ENCODE measurements at regions not wholly inside any gene's neighbourhood (a gene's known extent, or its start where the extent isn't known, plus 50 kb on each side); places are given as distances from the start of the nearest gene placed in this dataset.
"Not testable (repeated sequence)": the region's sequence is repeated elsewhere in the genome, so short reads cannot be mapped to it uniquely, and the experiment has no call there.

GRCh38 chrX:85772391-85772790, 275.0 kb downstream of the CHM start:
- not testable (repeated sequence) for H3K79me2 ChIP-seq (ENCODE audit: control insufficient read depth, insufficient read depth, low read length)

GRCh38 chrX:85765651-85766050, 281.7 kb downstream of the CHM start:
- H3K36me3 ChIP-seq (ENCODE audit: control insufficient read depth, insufficient read depth, low read length) = no peaks in the 10 kb centered on the region
- H2AFZ ChIP-seq (ENCODE audit: low read depth, low read length) = no peak overlapping the region
- no peak overlapping the region for H3K4me2 ChIP-seq (ENCODE audit: insufficient read depth, low read length)
- H3K9me3 ChIP-seq (replicated peaks; ENCODE audit: control insufficient read depth, insufficient read depth, low read depth, low read length) = no peaks in the 10 kb centered on the region
- H3K9ac ChIP-seq (ENCODE audit: insufficient read depth in 1 of 2, low read depth in 2 of 2, low read length in 2 of 2) = no peak overlapping the region
- no peak for ATAC-seq
- no peak overlapping the region for H3K27ac ChIP-seq (ENCODE audit: extremely low read depth, low read depth, low read length)
- ChIA-PET POLR2A (no interaction called here), CTCF (ENCODE audit: low intra/inter-chr PET ratio) (no interaction called here)
- H3K9me1 ChIP-seq (ENCODE audit: control insufficient read depth, insufficient read depth, low read length) = no peaks in the 10 kb centered on the region
- no peaks in the 10 kb centered on the region for H4K20me1 ChIP-seq (replicated peaks; ENCODE audit: control insufficient read depth, insufficient read depth, low read length)
- no peaks in the 10 kb centered on the region for H3K27me3 ChIP-seq (ENCODE audit: control insufficient read depth in 2 of 2, insufficient read depth in 2 of 2, low read length in 2 of 2)
- BruUV-seq (replicated peaks) = no TSS peak
- FAIRE-seq = no peak
- intact Hi-C loops (cut with micrococcal nuclease) = no loop called here
- 0% methylated on average over 2 of the region's 3 CpGs for WGBS (ENCODE audit: insufficient coverage, low coverage, missing lambda C conversion rate)
- no peaks in the 10 kb centered on the region for H3K4me1 ChIP-seq (replicated peaks in 1 of 2; ENCODE audit: control insufficient read depth in 2 of 2, insufficient read depth in 2 of 2, low read length in 2 of 2)
- no peak overlapping the region for H3K4me3 ChIP-seq
- in situ Hi-C loops (cut with MboI) = no loop called here
- H3K79me2 ChIP-seq (ENCODE audit: control insufficient read depth, insufficient read depth, low read length) = no peaks in the 10 kb centered on the region
- no peak for DNase-seq (ENCODE audit: extremely low read depth in 1 of 4, low spot score in 3 of 4)
- TF ChIP-seq PHTF2 (CRISPR knock-in tag; IDR thresholded peaks at IDR 0.05) = no peak
- TF ChIP-seq, protein P1, sequence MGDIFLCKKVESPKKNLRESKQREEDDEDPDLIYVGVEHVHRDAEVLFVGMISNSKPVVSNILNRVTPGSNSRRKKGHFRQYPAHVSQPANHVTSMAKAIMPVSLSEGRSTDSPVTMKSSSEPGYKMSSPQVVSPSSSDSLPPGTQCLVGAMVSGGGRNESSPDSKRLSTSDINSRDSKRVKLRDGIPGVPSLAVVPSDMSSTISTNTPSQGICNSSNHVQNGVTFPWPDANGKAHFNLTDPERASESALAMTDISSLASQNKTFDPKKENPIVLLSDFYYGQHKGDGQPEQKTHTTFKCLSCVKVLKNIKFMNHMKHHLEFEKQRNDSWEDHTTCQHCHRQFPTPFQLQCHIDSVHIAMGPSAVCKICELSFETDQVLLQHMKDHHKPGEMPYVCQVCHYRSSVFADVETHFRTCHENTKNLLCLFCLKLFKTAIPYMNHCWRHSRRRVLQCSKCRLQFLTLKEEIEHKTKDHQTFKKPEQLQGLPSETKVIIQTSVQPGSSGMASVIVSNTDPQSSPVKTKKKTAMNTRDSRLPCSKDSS (IDR thresholded peaks at IDR 0.05; ENCODE audit: low read depth, partially characterized antibody) = no peak
- no peak for TF ChIP-seq ESRRB (CRISPR knock-in tag; IDR thresholded peaks at IDR 0.05; ENCODE audit: borderline replicate concordance)
- TF ChIP-seq U2AF2 (optimal IDR thresholded peaks at IDR 0.05; ENCODE audit: low read depth, low read length) = no peak
- no peak for TF ChIP-seq SRSF7 (optimal IDR thresholded peaks at IDR 0.05; ENCODE audit: low read depth, low read length)
- no peak for TF ChIP-seq PHF21A (IDR thresholded peaks at IDR 0.05; ENCODE audit: borderline replicate concordance, low read depth)
- no peak for TF ChIP-seq ZNF395 (CRISPR knock-in tag; IDR thresholded peaks at IDR 0.05)
- no peak for TF ChIP-seq ZNF586 (CRISPR knock-in tag; conservative IDR thresholded peaks at IDR 0.05)
- no peak for TF ChIP-seq CBX3 (IDR thresholded peaks at IDR 0.05; ENCODE audit: borderline replicate concordance in 1 of 2, low read length in 2 of 2)
- no peak for TF ChIP-seq CBX8 (IDR thresholded peaks at IDR 0.05; ENCODE audit: borderline replicate concordance, extremely low read depth, low read depth, low read length, poor library complexity, severe bottlenecking)
- TF ChIP-seq POLR2AphosphoS2 (IDR thresholded peaks at IDR 0.05; ENCODE audit: low read length) = no peak
- no peak for TF ChIP-seq LCOR (CRISPR knock-in tag; IDR thresholded peaks at IDR 0.05)

More at GRCh38 chrX:85772391-85772790, 275.0 kb downstream of the CHM start:
- H3K9me3 ChIP-seq (replicated peaks; ENCODE audit: control insufficient read depth, insufficient read depth, low read depth, low read length); FAIRE-seq; H3K9ac ChIP-seq (ENCODE audit: insufficient read depth in 1 of 2, low read depth in 2 of 2, low read length in 2 of 2); ATAC-seq; H3K9me1 ChIP-seq (ENCODE audit: control insufficient read depth, insufficient read depth, low read length); H3K27ac ChIP-seq (ENCODE audit: extremely low read depth, low read depth, low read length); H3K4me1 ChIP-seq (replicated peaks in 1 of 2; ENCODE audit: control insufficient read depth in 2 of 2, insufficient read depth in 2 of 2, low read length in 2 of 2); in situ Hi-C loops (cut with MboI); CTCF ChIA-PET (ENCODE audit: low intra/inter-chr PET ratio); DNase-seq (ENCODE audit: extremely low read depth in 1 of 4, low spot score in 3 of 4); H3K4me2 ChIP-seq (ENCODE audit: insufficient read depth, low read length); BruUV-seq (replicated peaks); intact Hi-C loops (cut with micrococcal nuclease); H2AFZ ChIP-seq (ENCODE audit: low read depth, low read length); POLR2A ChIA-PET; H3K27me3 ChIP-seq (ENCODE audit: control insufficient read depth in 2 of 2, insufficient read depth in 2 of 2, low read length in 2 of 2); H4K20me1 ChIP-seq (replicated peaks; ENCODE audit: control insufficient read depth, insufficient read depth, low read length); H3K4me3 ChIP-seq; H3K36me3 ChIP-seq (ENCODE audit: control insufficient read depth, insufficient read depth, low read length): not testable (repeated sequence)
- WGBS (ENCODE audit: insufficient coverage, low coverage, missing lambda C conversion rate) = 2% methylated on average over 8 of the region's 8 CpGs

Data from K562 (cell line).